ENCODE measurements at regions not wholly inside any gene's neighbourhood (a gene's known extent, or its start where the extent isn't known, plus 50 kb on each side); places are given as distances from the start of the nearest gene placed in this dataset.

DNA sequence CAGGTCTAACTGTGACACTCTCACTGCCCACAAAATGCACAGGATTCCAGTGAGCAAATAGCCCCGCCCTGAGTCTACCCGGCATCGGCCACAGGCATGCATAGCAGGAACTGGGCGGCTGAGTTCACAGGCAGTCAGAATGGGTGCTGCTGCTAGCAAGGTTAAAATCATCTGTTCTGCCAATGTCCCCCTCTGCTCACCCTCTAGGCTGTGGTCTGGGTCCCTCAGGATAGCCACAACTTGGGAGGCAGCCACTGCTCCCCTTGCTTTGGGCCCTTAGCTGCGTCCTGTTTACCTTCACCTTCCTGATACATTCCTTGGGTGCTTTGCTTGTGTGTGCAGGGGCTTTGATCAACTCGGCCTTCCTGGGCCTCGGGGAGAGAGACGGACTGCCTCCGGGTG, 232.9 kb upstream of the RGMA start:
- TF ChIP-seq, protein P1, sequence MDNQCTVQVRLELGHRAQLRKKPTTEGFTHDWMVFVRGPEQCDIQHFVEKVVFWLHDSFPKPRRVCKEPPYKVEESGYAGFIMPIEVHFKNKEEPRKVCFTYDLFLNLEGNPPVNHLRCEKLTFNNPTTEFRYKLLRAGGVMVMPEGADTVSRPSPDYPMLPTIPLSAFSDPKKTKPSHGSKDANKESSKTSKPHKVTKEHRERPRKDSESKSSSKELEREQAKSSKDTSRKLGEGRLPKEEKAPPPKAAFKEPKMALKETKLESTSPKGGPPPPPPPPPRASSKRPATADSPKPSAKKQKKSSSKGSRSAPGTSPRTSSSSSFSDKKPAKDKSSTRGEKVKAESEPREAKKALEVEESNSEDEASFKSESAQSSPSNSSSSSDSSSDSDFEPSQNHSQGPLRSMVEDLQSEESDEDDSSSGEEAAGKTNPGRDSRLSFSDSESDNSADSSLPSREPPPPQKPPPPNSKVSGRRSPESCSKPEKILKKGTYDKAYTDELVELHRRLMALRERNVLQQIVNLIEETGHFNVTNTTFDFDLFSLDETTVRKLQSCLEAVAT (IDR thresholded peaks at IDR 0.05) = no peak
- TF ChIP-seq TARDBP (IDR thresholded peaks at IDR 0.05; ENCODE audit: borderline replicate concordance) (no peak), MEF2A (IDR thresholded peaks at IDR 0.05; ENCODE audit: insufficient read depth, low read depth, low read length) (no peak), HDAC2 (IDR thresholded peaks at IDR 0.05) (no peak), ZBED1 (IDR thresholded peaks at IDR 0.05; ENCODE audit: borderline replicate concordance) (no peak), SUZ12 (IDR thresholded peaks at IDR 0.05; ENCODE audit: unreplicated experiment) (no peak), PAX8 (IDR thresholded peaks at IDR 0.05) (no peak), MYC (IDR thresholded peaks at IDR 0.05; ENCODE audit: insufficient read depth, insufficient read length, insufficient replicate concordance, low read length, severe bottlenecking) (no peak), TCF12 (IDR thresholded peaks at IDR 0.05; ENCODE audit: low read depth, low read length) (no peak), BACH1 (IDR thresholded peaks at IDR 0.05; ENCODE audit: borderline replicate concordance) (no peak), CBX3 (IDR thresholded peaks at IDR 0.05; ENCODE audit: borderline replicate concordance, low read depth) (no peak), JUNB (IDR thresholded peaks at IDR 0.05) (no peak), SUPT20H (IDR thresholded peaks at IDR 0.05; ENCODE audit: borderline replicate concordance, control insufficient read depth, low read depth, low read length) (no peak)
- TF ChIP-seq, protein P2, sequence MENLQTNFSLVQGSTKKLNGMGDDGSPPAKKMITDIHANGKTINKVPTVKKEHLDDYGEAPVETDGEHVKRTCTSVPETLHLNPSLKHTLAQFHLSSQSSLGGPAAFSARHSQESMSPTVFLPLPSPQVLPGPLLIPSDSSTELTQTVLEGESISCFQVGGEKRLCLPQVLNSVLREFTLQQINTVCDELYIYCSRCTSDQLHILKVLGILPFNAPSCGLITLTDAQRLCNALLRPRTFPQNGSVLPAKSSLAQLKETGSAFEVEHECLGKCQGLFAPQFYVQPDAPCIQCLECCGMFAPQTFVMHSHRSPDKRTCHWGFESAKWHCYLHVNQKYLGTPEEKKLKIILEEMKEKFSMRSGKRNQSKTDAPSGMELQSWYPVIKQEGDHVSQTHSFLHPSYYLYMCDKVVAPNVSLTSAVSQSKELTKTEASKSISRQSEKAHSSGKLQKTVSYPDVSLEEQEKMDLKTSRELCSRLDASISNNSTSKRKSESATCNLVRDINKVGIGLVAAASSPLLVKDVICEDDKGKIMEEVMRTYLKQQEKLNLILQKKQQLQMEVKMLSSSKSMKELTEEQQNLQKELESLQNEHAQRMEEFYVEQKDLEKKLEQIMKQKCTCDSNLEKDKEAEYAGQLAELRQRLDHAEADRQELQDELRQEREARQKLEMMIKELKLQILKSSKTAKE (IDR thresholded peaks at IDR 0.05; ENCODE audit: low read depth, poor library complexity, severe bottlenecking) = no peak
- TF ChIP-seq, protein P3, sequence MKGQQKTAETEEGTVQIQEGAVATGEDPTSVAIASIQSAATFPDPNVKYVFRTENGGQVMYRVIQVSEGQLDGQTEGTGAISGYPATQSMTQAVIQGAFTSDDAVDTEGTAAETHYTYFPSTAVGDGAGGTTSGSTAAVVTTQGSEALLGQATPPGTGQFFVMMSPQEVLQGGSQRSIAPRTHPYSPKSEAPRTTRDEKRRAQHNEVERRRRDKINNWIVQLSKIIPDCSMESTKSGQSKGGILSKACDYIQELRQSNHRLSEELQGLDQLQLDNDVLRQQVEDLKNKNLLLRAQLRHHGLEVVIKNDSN (IDR thresholded peaks at IDR 0.05; ENCODE audit: borderline replicate concordance, extremely low read length, insufficient read depth, low read depth, low read length) = no peak
- TF ChIP-seq, protein P4, sequence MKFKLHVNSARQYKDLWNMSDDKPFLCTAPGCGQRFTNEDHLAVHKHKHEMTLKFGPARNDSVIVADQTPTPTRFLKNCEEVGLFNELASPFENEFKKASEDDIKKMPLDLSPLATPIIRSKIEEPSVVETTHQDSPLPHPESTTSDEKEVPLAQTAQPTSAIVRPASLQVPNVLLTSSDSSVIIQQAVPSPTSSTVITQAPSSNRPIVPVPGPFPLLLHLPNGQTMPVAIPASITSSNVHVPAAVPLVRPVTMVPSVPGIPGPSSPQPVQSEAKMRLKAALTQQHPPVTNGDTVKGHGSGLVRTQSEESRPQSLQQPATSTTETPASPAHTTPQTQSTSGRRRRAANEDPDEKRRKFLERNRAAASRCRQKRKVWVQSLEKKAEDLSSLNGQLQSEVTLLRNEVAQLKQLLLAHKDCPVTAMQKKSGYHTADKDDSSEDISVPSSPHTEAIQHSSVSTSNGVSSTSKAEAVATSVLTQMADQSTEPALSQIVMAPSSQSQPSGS (IDR thresholded peaks at IDR 0.05; ENCODE audit: low read length) = no peak
- no peaks in the 10 kb centered on the region for H3K27me3 ChIP-seq (replicated peaks in 1 of 2; ENCODE audit: control insufficient read depth in 2 of 2, insufficient read depth in 2 of 2, low read length in 1 of 2)
- no peak overlapping the region for H3K27ac ChIP-seq (ENCODE audit: control insufficient read depth, insufficient read depth)
- no peak overlapping the region for H3K9ac ChIP-seq (ENCODE audit: control insufficient read depth, insufficient read depth, low read length)
- no peak overlapping the region for H3K4me3 ChIP-seq
- intact Hi-C loops (cut with micrococcal nuclease; ENCODE audit: unreplicated experiment) = no loop called here
- RAD21 ChIA-PET (ENCODE audit: unreplicated experiment) = no interaction called here
- in situ Hi-C loops (cut with MboI) = no loop called here
- no peaks in the 10 kb centered on the region for H3K79me2 ChIP-seq (ENCODE audit: control insufficient read depth, insufficient read depth, low read length)
- no peak overlapping the region for H3K4me2 ChIP-seq (ENCODE audit: control insufficient read depth, insufficient read depth)
- no peaks in the 10 kb centered on the region for H3K9me3 ChIP-seq (replicated peaks; ENCODE audit: control insufficient read depth, insufficient read depth, low read length)
- no peak for DNase-seq (ENCODE audit: low read depth, low spot score)
- WGBS (ENCODE audit: insufficient coverage, insufficient replicate concordance, low lambda C conversion rate, missing lambda C conversion rate) = 56% methylated on average over 9 of the region's 9 CpGs
- no peaks in the 10 kb centered on the region for H4K20me1 ChIP-seq (ENCODE audit: control insufficient read depth, insufficient read depth)
- no peaks in the 10 kb centered on the region for H3K4me1 ChIP-seq (ENCODE audit: control insufficient read depth, insufficient read depth, low read length)
- H2AFZ ChIP-seq (ENCODE audit: control insufficient read depth, low read depth, low read length) = no peak overlapping the region
- no peak for ATAC-seq
- SMC1A ChIA-PET (ENCODE audit: uncharacterized antibody, unreplicated experiment) = no interaction called here
- H3K36me3 ChIP-seq (ENCODE audit: control insufficient read depth in 2 of 2, insufficient read depth in 2 of 2, low read length in 1 of 2) = no peaks in the 10 kb centered on the region
- BruUV-seq (replicated peaks) = no TSS peak
- POLR2A ChIA-PET = no interaction called here
- CTCF ChIA-PET = no interaction called here
- FAIRE-seq = no peak

Measured in GM12878 (cell line).